Lung microvascular endothelial cell (primary cell): ENCODE measurements at regions not wholly inside any gene's neighbourhood (a gene's known extent, or its start where the extent isn't known, plus 50 kb on each side); places are given as distances from the start of the nearest gene placed in this dataset.

Source experiments
- DNase-seq, 2 donors: peaks; one replicate each; pipeline versions ENCODE4 v3.0.0 to v3.0.0-alpha.2; 2010; ENCODE audit warnings: low read depth in 2 of 2

DNA sequence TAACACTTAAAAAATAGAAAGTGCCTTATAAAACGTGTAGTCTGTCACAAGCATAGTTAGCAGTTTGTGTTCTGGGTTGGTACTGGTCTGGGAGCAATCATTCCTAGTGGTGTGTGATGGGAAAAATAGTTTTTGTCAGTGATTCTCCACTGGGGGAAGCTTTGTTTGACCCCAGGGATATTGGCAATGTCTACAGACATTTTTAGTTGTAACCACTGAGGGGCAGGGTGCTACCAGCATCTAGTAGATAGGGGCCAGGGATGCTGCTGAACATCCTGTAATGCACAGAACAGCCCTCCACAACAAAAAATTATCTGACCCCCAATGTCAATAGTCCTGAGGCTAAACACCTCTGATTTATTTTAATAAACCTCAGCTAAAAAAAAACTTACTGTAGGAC is 51.6 kb upstream of the CREB5 start:
- no peak for DNase-seq

DNA sequence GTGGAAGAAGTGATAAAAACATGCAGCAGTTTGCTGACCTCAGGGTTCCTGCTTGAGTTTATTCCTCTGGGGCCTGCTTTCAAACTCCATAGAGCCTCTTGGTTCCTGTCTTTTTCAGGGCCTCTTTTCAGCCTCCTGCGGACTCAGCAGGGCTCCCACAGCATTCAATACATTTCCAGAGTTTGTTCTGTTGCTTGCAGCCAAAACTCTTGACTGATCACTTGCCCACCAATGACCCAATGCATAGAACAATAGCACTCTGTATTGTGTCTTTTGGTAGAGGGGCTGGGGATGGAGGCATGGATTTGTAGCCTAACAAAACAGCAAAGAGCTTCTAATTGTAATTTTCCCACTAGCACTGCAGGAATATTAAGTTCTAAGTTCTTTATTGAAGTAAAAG is 50.8 kb upstream of the CREB5 start:
- no peak for DNase-seq

DNA sequence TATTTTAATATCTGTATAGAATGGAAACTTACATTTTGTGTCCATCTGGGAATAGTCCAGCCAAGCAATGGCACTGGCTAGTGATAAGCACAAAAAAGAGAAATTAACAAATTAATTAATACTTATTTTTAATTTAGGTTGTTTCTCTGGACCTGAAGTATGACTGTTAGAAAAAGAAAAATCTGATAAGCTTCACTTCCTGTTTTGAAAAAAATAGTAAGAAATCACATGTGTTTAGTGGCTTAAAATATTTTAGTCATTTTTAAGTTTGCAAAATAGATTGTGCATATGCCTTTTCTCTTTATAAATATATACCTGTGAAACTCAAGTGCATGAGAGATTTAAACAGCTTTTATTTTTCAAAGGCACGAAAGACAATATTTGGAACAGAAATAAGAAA is 50.1 kb upstream of the CREB5 start:
- no peak for DNase-seq
